Neural cell (in vitro differentiated cells): ENCODE measurements at regions not wholly inside any gene's neighbourhood (a gene's known extent, or its start where the extent isn't known, plus 50 kb on each side); places are given as distances from the start of the nearest gene placed in this dataset.

Source experiments
- EZH2 ChIP-seq: fragments of 200-600, 300-800 bp; shearing (Covaris generic), sonication (generic); IDR thresholded peaks from 2 replicates; pipeline ENCODE4 v1.6.1; 2014; ENCODE audit warnings: antibody characterized with exemption, low read length, borderline replicate concordance, mild to moderate bottlenecking; ENCODE audit not compliant: insufficient read depth, poor library complexity, severe bottlenecking
- TF ChIP-seq, protein P1 (sequence below): fragments of 450-650 bp; IDR thresholded peaks from 2 replicates; pipeline ENCODE4 v1.5.1; 2014; ENCODE audit warnings: antibody characterized with exemption, mild to moderate bottlenecking, moderate library complexity; ENCODE audit not compliant: poor library complexity, severe bottlenecking

DNA sequence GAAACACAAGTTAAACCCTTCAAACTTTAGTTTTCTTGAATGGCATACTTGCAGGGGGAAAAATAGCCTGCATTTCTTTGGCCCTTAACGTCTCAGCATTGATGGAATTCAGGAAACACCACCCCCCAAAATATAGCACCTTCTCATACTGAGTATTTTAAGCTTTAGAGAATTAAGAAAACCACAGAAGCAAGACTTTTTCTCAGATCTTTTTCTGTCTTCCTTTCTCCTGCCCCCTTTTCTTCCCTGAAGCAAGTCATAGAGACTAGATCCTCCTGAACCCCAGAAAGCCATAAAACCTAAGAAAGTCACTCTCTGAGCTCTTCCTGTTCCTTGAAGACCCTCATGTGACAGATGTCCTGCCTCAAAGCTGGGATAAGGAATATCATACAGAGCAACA lies 1069.9 kb downstream of the EFNA5 start:
- TF ChIP-seq, protein P1, sequence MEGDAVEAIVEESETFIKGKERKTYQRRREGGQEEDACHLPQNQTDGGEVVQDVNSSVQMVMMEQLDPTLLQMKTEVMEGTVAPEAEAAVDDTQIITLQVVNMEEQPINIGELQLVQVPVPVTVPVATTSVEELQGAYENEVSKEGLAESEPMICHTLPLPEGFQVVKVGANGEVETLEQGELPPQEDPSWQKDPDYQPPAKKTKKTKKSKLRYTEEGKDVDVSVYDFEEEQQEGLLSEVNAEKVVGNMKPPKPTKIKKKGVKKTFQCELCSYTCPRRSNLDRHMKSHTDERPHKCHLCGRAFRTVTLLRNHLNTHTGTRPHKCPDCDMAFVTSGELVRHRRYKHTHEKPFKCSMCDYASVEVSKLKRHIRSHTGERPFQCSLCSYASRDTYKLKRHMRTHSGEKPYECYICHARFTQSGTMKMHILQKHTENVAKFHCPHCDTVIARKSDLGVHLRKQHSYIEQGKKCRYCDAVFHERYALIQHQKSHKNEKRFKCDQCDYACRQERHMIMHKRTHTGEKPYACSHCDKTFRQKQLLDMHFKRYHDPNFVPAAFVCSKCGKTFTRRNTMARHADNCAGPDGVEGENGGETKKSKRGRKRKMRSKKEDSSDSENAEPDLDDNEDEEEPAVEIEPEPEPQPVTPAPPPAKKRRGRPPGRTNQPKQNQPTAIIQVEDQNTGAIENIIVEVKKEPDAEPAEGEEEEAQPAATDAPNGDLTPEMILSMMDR, result no peak
- TF ChIP-seq EZH2, result no peak
